Stimulated activated CD8-positive, alpha-beta memory T cell treated with anti-CD3 and anti-CD28 coated beads, Interleukin-12 subunit alpha, Interleukin-12 subunit beta, amount 100 ng/mL, for 1 hour (primary cell): ENCODE measurements at regions not wholly inside any gene's neighbourhood (a gene's known extent, or its start where the extent isn't known, plus 50 kb on each side); places are given as distances from the start of the nearest gene placed in this dataset.

Experiments
- DNase-seq: peaks from one replicate; pipeline ENCODE4 v3.0.0-alpha.2; 2020; ENCODE audit warnings: low read depth

DNA sequence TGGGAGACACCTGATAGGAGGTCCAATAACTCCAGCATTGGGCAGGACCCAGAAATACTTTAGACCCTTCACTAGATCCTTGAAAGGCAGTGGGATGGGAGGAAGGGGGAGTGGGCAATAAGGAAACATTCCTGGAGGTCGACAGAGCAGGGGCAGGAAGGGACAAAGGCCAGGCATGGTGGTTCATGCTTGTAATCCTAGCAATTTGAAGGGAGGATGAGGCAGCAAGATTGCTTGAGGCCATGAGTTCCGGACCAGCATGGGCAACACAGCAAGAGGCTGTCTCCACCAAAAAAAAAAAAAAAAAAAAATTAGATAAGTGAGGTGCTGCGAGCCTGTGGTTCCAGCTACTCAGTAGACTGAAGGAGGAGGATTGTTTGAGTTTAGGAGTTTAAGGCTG is 134.9 kb downstream of the JCAD start:
- DNase-seq, result no peak

DNA sequence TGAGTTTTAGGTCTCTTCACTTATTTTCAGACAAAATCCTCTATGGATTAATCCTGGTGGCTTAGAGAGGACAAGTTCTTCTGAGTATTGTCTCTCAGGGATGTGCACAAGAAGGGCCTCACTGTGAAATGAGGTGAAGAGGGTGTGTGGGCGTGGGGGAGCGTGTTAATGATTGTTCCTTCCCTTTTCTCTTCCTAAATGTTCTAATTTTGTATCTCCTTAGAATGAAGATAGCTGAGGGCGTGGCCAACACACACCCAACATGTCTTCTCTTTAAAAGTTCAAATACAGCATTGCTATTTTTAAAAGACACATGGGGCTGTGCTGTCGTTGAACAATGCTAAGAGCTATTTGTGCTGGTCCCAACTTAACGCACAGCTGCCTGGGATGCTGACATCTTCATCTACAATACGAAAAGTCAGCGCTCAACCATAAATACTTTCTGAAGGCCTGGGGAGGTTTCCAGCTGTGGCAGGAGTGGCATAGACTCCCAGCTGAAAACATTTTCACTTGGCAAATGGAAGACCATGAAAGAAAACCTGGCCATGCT is 135.9 kb downstream of the JCAD start:
- DNase-seq, result no peak

GRCh38 chr10:29922892-29923291 is 136.5 kb downstream of the JCAD start:
- DNase-seq, result no peak

DNA sequence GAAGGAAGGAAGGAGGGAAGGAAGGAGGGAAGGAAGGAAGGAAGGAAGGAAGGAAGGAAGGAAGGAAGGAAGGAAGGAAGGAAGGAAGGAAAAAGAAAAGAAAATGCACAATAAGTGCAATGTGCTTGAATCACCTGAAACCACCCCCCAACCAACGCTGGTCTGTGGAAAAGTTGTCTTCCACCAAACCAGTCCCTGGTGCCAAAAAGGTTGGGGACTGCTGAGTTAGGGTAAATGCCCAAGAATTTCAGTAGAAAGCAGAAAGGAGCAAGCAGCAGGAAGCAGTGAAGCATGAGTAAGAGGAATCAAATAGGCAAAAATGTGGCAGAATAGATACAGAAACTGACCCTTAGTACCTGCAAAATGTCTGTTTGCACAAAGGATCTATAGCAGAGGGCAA is 137.2 kb downstream of the JCAD start:
- DNase-seq, result no peak

GRCh38 chr10:29921071-29921446 is 138.3 kb downstream of the JCAD start:
- DNase-seq, result no peak

GRCh38 chr10:29920408-29921070 is 138.8 kb downstream of the JCAD start:
- DNase-seq, result no peak

DNA sequence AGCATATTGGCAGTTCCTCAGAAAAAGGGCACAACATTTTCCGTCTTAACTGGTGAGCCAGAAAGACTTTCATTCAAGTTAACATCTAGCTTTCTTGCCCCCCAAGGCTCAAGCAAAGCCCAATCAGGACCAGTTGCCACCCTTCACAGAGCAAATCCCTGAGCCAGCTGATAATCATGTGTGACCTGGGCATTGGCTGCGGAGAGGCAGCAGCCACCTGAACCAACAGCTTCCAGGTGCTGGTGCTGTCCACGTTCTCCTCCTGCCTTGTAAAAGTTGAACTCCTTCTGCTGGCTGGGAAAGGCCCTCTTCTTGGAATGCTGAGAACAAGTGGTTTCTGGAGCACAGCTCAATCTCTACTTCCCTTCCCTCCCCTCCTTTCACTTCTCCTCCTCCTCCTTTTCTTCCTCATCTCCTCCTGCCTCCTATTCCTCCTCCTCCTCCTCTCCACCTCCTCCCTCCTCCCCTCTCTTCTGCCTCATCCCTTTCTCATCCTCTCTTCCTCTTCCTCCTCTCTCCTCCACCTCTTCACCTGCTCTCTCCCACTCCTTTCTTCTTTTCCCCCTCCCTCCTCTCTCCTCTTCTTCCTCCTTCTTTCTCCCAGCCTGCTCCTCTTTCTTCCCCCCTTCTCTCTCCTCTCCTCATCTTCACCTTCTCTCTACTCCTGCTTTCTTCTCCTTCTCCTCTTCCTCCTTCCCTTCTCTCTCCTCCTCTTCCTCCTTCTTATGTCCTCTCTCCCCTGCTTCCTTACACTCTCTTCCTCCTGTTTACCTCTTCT is 140.6 kb downstream of the JCAD start:
- no peak for DNase-seq

DNA sequence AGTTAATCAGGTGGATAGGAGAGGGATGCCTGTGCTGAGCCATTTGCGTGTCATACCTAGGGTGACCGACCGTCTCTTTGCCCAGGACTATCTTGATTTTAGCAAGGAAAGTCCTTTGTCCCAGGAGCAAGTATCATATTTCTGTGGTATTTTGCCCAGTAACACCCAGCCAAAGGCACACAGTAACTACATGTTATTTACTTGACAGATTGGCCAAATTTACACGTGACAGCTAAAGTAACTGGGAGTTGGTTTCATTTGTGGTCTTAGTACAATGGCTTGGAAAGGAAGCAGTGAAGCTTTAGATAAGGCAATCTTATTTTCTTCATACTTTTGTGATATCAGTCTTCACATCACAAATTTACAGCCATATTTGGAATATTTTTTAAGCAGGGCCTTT is 142.1 kb downstream of the JCAD start:
- DNase-seq, result no peak

DNA sequence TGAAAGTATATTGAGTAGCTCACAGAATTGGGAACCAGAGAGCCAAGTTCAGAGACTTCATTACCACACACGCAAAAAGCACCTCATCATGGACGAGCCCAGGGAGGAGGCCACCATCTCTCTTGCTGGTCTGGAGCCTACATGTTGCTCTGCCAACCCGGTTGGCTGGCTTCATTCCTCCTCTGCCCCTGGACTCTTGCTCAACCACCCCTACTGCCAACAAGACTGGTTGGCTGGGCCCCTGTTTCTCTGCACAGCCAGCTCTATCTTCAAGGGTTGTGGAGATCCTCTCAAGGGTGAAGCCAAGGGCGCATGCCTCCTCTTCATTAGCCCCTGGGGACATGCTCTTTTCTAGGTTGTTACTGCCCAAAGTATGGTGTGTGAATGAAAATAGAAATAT is 142.7 kb downstream of the JCAD start:
- no peak for DNase-seq

DNA sequence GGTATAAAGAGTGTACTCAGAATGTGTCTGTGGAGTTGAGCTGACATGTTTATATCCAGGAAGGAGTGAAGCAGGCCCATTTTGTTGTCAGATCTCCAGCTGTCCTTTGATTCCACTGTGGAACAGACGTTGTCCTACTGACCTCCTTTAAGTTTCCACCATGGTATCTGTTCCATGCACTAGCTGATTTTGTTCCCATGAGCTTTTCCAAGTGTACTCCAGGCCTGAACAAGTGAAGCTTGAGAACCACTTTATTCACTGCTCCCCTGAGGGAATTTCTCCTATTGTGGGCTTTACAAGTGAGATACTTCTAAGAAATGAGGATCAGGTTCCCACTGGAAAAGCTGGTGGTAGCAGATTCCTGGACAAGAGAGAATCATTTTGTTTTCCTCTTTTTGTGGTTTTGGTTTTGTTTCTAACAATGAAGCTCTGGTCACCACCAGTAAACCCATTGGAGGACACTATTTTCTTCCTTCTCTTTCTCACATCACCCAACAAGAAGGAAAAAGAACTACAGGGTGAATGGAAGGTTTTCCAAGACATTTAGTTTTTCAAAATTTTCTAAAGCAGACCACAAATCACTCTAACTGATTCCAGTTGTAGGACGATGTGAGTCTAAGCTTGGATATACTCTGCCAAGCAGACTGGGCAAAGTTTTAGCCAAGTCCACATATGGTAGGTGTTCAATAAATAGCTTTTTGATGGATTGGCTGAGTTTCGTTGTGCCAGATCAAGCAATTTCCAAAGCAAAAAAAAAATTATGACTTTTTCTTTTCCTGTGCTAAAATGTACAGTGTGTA is 144.2 kb downstream of the JCAD start:
- no peak for DNase-seq

- DNase-seq, result no peak
These were observed 150.4 kb downstream of the JCAD start for GRCh38 chr10:29908962-29909361.

DNA sequence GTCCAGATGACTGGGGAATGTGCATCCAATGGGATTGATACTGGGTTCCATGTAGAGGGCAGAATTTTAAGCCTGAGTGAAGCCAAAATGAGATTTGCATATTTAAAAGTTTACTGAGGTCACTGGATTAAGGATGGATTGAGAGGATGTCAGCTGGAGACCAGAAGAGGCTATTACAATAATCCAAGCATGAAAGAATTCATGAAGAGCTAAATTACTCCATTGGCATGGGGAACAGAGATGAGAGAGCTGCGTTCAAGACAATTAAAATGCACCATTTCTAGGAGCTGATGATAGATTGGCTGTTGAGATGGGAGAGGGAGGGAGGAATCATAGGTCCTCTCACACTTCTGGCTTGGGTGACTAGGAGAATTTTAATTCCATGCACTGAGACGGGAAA is 158.5 kb downstream of the JCAD start:
- no peak for DNase-seq

GRCh38 chr10:29897999-29898716 is 161.2 kb downstream of the JCAD start:
- DNase-seq, result no peak

DNA sequence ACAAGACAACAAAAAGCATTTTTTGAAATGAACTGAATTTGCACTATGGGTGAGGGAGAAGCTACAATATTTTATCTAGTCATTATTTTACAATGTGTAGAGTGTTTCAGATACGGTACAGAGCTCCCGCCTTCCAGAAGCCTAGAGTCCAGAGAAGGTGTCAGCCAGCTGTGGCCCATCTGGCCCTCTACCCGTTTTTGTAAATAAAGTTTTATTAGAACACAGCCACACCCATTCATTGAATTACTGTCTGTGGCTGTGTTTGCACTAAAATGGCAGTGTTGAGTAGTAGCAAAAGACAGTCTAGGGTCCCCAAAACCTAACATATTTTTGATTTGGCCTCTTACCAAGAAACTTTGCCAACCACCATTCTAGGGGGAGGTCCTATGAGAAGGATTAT is 162.0 kb downstream of the JCAD start:
- DNase-seq, result no peak

DNA sequence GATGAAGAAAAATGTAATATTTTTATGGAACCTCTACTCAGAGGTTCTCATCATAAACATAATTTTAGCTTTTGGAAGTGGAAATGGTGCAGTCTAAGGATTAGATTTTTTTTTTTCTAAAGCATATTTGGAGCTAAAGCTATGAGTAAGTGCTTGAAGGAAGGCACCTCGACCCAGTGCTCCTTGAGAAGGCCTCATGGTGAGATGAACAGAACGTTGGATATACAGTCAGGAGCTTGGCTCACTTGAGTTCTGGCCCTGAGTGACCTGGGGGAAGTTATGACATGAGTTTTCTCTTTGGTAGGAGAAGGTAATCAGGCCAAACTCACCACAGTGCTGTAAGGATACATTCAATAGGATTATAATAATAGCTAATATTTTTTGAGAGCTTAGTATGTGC is 163.3 kb downstream of the JCAD start:
- DNase-seq, result no peak

DNA sequence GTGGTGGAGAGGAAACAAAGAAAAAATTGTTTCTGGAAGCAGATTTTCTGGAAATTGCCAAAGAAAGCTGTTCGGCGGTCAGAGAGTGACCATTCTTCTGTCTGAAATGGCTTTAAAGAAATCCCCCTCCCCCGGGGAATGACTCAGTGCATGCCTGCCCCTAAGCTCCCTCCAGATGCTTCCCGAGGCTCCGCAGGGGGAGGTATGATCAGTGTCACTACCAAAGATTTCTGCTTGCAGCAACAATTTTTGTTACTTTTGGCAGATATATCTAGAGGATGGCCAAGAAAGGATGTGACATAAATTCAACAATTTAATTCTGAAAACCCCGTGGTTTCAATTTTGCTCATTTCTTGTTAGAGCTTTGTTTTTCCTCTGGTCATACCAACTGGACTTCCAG is 163.9 kb downstream of the JCAD start:
- DNase-seq, result no peak

- no peak for DNase-seq
These were observed 171.1 kb downstream of the JCAD start for GRCh38 chr10:29888321-29888720.

- no peak for DNase-seq
These were observed 173.1 kb downstream of the JCAD start for GRCh38 chr10:29886299-29886698.

- DNase-seq, result no peak
These were observed 176.2 kb downstream of the JCAD start for GRCh38 chr10:29883231-29883630.

- DNase-seq, result no peak
These were observed 176.6 kb downstream of the JCAD start for GRCh38 chr10:29882766-29883165.

DNA sequence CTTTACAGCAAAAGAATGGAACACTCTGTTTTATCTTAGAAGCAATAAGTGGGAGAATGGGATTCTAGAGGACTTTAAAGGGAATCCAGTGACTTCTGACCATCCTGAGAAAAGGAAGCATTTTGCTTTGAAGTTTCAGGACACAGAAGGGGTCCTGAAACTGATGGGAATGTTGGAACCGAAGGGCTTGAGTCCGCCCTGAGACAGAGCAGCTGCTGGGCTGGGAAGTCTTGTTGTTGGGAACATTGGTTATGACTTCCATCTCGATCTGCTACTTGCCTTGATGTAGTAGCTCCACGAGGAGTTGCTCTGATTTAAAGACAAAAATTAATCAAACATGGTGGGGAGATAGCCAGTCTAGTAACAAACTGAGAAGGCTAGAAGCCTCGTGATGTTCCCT is 177.6 kb downstream of the JCAD start:
- no peak for DNase-seq

DNA sequence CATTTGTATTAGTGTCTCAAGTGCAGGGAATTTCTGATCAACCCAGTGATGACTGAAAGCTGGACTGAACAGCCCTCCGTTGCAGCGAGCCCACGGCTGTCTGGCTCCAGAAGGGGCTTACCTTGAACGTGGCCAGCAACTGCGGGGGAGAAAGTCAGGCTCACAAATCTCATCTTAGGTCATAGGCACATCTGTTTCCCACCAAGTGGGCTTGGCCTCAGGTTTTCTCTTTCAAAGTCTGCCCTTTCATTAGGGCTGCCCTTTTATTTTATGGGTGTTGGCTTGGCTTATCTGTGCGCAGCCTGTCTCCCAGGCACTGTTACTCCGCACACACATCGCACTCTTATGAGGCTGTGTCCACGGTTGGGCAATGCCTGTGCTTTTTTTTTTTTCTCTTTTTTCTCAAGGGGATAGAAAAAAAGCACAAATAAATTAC is 178.0 kb downstream of the JCAD start:
- DNase-seq, result no peak
